ENCODE measurements at regions not wholly inside any gene's neighbourhood (a gene's known extent, or its start where the extent isn't known, plus 50 kb on each side); places are given as distances from the start of the nearest gene placed in this dataset.

DNA sequence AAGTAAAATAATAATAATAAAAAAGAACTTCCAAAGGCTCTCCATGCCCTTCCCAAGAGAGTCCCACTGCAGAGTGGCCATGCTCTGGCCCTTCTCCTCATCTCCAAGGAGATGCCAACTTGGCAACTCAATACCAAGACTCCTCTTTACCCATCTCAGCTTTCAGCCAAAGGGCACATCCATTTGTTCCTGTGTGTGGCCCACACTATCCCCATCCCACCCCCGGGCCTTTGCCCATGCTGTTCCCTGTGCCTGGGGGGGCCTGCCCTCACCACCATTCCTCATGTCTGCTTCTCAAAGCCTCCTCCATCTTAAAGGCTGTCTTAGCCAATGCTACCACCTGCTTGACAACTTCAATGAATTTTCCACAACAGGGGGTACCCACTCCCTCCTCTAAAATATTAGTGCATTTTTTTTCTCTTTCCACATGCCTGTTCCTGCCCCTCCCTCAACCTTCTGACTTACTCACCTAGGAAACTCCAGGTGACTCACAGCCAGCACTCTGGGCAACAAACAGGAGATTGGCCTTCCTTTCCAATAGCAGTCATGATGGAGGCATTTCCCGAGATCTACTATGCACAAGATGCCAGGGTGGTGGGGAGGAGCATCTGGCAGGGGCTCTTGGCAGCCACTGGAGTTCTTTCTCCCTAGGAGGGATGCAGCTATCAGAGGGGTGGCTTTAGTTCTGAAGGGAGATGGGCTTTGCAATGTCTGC lies 109.4 kb upstream of the SMAD3 start:
- no peaks in the 10 kb centered on the region for H3K27me3 ChIP-seq (replicated peaks; ENCODE audit: control insufficient read depth, insufficient read depth, low read length)
- no peaks in the 10 kb centered on the region for H3K36me3 ChIP-seq (ENCODE audit: control insufficient read depth, insufficient read depth, low read length)
- TF ChIP-seq, protein P1, sequence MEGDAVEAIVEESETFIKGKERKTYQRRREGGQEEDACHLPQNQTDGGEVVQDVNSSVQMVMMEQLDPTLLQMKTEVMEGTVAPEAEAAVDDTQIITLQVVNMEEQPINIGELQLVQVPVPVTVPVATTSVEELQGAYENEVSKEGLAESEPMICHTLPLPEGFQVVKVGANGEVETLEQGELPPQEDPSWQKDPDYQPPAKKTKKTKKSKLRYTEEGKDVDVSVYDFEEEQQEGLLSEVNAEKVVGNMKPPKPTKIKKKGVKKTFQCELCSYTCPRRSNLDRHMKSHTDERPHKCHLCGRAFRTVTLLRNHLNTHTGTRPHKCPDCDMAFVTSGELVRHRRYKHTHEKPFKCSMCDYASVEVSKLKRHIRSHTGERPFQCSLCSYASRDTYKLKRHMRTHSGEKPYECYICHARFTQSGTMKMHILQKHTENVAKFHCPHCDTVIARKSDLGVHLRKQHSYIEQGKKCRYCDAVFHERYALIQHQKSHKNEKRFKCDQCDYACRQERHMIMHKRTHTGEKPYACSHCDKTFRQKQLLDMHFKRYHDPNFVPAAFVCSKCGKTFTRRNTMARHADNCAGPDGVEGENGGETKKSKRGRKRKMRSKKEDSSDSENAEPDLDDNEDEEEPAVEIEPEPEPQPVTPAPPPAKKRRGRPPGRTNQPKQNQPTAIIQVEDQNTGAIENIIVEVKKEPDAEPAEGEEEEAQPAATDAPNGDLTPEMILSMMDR (IDR thresholded peaks at IDR 0.05; ENCODE audit: insufficient read depth in 1 of 2, low read depth in 1 of 2, low read length in 1 of 2, severe bottlenecking in 1 of 2, unreplicated experiment in 1 of 2): no peak
- H3K4me1 ChIP-seq: peaks cover 11% of the 10 kb centered on the region
- H3K9me3 ChIP-seq: no peaks in the 10 kb centered on the region
- Mint-ChIP-seq H3K9me3 (ENCODE audit: unreplicated experiment) (no peaks in the 10 kb centered on the region), H3K27ac (ENCODE audit: unreplicated experiment) (no peak overlapping the region), H3K4me3 (ENCODE audit: unreplicated experiment) (no peak overlapping the region), H3K27me3 (ENCODE audit: insufficient read depth, unreplicated experiment) (no peaks in the 10 kb centered on the region), H3K36me3 (ENCODE audit: insufficient read depth, unreplicated experiment) (peaks cover 6% of the 10 kb centered on the region), H3K4me1 (ENCODE audit: low read depth, unreplicated experiment) (peaks cover 7% of the 10 kb centered on the region)
- ChIA-PET POLR2A (no interaction called here), CTCF (no interaction called here)
- no peak for DNase-seq
- intact Hi-C loops (cut with micrococcal nuclease; ENCODE audit: unreplicated experiment): no loop called here
- BruUV-seq (replicated peaks): no TSS peak
- no peak overlapping the region for H3K4me3 ChIP-seq (ENCODE audit: low read depth, low read length)

DNA sequence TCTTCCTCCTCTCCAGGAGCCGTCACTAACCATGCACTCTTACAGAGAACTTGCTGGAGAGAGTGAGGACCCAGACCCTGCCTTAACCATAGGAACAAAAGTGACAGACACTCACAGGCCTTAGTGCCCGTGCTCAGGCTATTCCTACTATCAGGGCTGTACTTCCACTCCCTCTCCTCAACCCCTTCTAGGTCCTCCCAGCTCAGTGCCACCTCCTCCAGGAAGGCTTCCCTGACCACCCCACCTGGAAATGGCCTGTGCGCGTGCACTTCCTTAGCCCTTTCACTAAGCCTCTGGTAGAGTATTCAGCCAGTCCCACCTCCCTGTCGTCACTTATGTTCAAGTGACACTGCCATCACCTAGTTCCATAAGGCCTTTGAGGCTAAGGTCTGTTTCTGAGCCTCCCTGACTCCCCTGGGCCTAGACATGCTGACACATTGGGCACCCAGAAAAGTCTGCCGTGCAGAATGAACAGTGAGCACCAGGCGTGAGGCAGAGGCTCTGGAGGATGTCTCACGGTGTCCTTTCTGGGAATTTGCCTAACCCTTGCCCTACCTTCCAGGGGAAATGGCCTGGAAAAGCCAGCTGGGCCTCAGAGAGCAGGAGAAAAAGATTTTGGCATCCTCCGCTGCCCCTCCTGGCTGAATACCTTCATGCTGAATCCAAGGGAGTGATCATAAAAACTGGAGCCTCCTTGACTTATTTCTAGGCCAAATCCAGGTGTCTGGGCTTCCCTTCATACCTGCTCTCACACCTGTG lies 108.6 kb upstream of the SMAD3 start:
- Mint-ChIP-seq H3K4me1 (ENCODE audit: low read depth, unreplicated experiment) (peaks cover 7% of the 10 kb centered on the region), H3K27me3 (ENCODE audit: insufficient read depth, unreplicated experiment) (no peaks in the 10 kb centered on the region), H3K27ac (ENCODE audit: unreplicated experiment) (no peak overlapping the region), H3K9me3 (ENCODE audit: unreplicated experiment) (no peaks in the 10 kb centered on the region), H3K36me3 (ENCODE audit: insufficient read depth, unreplicated experiment) (peaks cover 6% of the 10 kb centered on the region), H3K4me3 (ENCODE audit: unreplicated experiment) (no peak overlapping the region)
- CTCF ChIA-PET: no interaction called here
- H3K4me3 ChIP-seq (ENCODE audit: low read depth, low read length): no peak overlapping the region
- H3K4me1 ChIP-seq: peaks cover 11% of the 10 kb centered on the region
- BruUV-seq (replicated peaks): no TSS peak
- POLR2A ChIA-PET: no interaction called here
- H3K27me3 ChIP-seq (replicated peaks; ENCODE audit: control insufficient read depth, insufficient read depth, low read length): no peaks in the 10 kb centered on the region
- intact Hi-C loops (cut with micrococcal nuclease; ENCODE audit: unreplicated experiment): no loop called here
- DNase-seq: no peak
- H3K9me3 ChIP-seq: no peaks in the 10 kb centered on the region
- TF ChIP-seq, protein P1 (IDR thresholded peaks at IDR 0.05; ENCODE audit: insufficient read depth in 1 of 2, low read depth in 1 of 2, low read length in 1 of 2, severe bottlenecking in 1 of 2, unreplicated experiment in 1 of 2): no peak
- no peaks in the 10 kb centered on the region for H3K36me3 ChIP-seq (ENCODE audit: control insufficient read depth, insufficient read depth, low read length)

DNA sequence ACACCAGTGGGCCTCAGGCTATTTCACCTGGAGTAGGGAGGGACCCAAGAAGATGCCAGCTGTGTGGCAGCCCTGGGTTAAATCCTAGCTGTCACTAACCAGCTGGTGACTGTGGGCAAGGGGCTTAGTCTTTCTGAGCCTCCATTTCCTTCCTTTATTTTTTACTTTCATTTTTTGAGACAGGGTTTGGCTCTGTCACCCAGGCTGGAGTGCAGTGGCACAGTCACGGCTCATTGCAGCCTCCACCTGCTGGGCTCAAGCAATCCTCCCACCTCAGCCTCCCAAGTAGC lies 108.0 kb upstream of the SMAD3 start:
- H3K9me3 Mint-ChIP-seq (ENCODE audit: unreplicated experiment): no peaks in the 10 kb centered on the region
- no TSS peak for BruUV-seq (replicated peaks)
- CTCF ChIA-PET: no interaction called here
- no peaks in the 10 kb centered on the region for H3K27me3 Mint-ChIP-seq (ENCODE audit: insufficient read depth, unreplicated experiment)
- Histone ChIP-seq H3K27me3 (replicated peaks; ENCODE audit: control insufficient read depth, insufficient read depth, low read length) (no peaks in the 10 kb centered on the region), H3K9me3 (no peaks in the 10 kb centered on the region), H3K4me3 (ENCODE audit: low read depth, low read length) (no peak overlapping the region), H3K36me3 (ENCODE audit: control insufficient read depth, insufficient read depth, low read length) (no peaks in the 10 kb centered on the region), H3K4me1 (peaks cover 11% of the 10 kb centered on the region)
- POLR2A ChIA-PET: no interaction called here
- peaks cover 6% of the 10 kb centered on the region for H3K36me3 Mint-ChIP-seq (ENCODE audit: insufficient read depth, unreplicated experiment)
- intact Hi-C loops (cut with micrococcal nuclease; ENCODE audit: unreplicated experiment): no loop called here
- TF ChIP-seq, protein P1 (IDR thresholded peaks at IDR 0.05; ENCODE audit: insufficient read depth in 1 of 2, low read depth in 1 of 2, low read length in 1 of 2, severe bottlenecking in 1 of 2, unreplicated experiment in 1 of 2): no peak
- H3K27ac Mint-ChIP-seq (ENCODE audit: unreplicated experiment): no peak overlapping the region
- DNase-seq: no peak
- H3K4me3 Mint-ChIP-seq (ENCODE audit: unreplicated experiment): no peak overlapping the region
- H3K4me1 Mint-ChIP-seq (ENCODE audit: low read depth, unreplicated experiment): peaks cover 7% of the 10 kb centered on the region

Data from Caco-2 (cell line).